Ovary (tissue), 7 donors: ENCODE measurements at regions not wholly inside any gene's neighbourhood (a gene's known extent, or its start where the extent isn't known, plus 50 kb on each side); places are given as distances from the start of the nearest gene placed in this dataset.

Experiments used
- DNase-seq, 5 donors: peaks; one replicate each; pipeline ENCODE4 v3.0.0-alpha.2; 2019 to 2020
- H3K27ac ChIP-seq, 2 donors: fragments of 200-600 bp; one replicate each; pipeline versions ENCODE4 v1.5.1 to v1.8.0; 2019 to 2022
- H3K27me3 ChIP-seq: fragments of 200-600 bp; one replicate; pipeline ENCODE4 v1.8.0; 2022
- H3K36me3 ChIP-seq: fragments of 200-600 bp; sonication (generic); one replicate; pipeline ENCODE4 v1.5.1; 2019
- H3K4me1 ChIP-seq: one replicate; pipeline ENCODE4 v1.8.1; 2013; ENCODE audit warnings: mild to moderate bottlenecking, moderate library complexity; ENCODE audit not compliant: insufficient read depth
- H3K4me3 ChIP-seq: fragments of 200-600 bp; sonication (generic); one replicate; pipeline ENCODE4 v1.5.1; 2017
- H3K9me3 ChIP-seq, 2 donors: fragments of 200-600 bp in 1 of 2; sonication (generic) in 1 of 2; one replicate each; pipeline versions ENCODE4 v1.5.1 to v1.8.1; 2013 to 2019; ENCODE audit warnings: mild to moderate bottlenecking in 1 of 2, moderate library complexity in 1 of 2
- CTCF ChIP-seq, 3 donors: fragments of 450-650 bp in 2 of 3; fragments of 200-600 bp in 1 of 3; IDR thresholded peaks; one replicate each; pipeline versions ENCODE4 v1.5.1 to v1.8.0; 2016 to 2022; ENCODE audit warnings: antibody characterized with exemption in 3 of 3, mild to moderate bottlenecking in 1 of 3
- EP300 ChIP-seq: sonication (generic); formaldehyde crosslinking; IDR thresholded peaks from one replicate; pipeline ENCODE4 v1.6.1; 2017; ENCODE audit warnings: antibody characterized with exemption
- POLR2A ChIP-seq: fragments of 450-650 bp; IDR thresholded peaks from one replicate; pipeline ENCODE4 v1.6.1; 2017; ENCODE audit warnings: antibody characterized with exemption, mild to moderate bottlenecking, moderate library complexity
- WGBS, 3 donors: extraction: QIAGEN DNeasy Blood & Tissue Kit in 1 of 3; methylation state at CpG; one replicate each; pipeline versions ENCODE4 v1.1.5 to v1.1.7; 2013 to 2017; 5-methylcytosine and 5-hydroxymethylcytosine counted together
- intact Hi-C, 4 donors: fragments of 100-400 bp; cut with DNase I; formaldehyde crosslinking; loops; one replicate each; pipeline versions ENCODE4 v1.11.0 to v1.15.1; 2022 to 2023
- donor health status: DM: no; HTN: no; CAD: no; lungs with moderate emphysema.
- donor health status: DM: no; HTN: no; CAD: no.
- donor health status: Bipolar disorder and iron deficiency.
- donor health status: DM: no; HTN: no; CAD: no.
- donor health status: DM: yes; HTN: yes; CAD: no.

GRCh38 chr5:169412831-169413230 is 111.9 kb upstream of the SLIT3 start:
- DNase-seq, result no peak
- no peak overlapping the region for H3K27ac ChIP-seq
- intact Hi-C loops, result no loop called here
- no peaks in the 10 kb centered on the region for H3K36me3 ChIP-seq
- TF ChIP-seq POLR2A (no peak), CTCF (IDR thresholded peaks at IDR 0.05) (no peak), EP300 (no peak)
- WGBS, 3 donors, result 53 to 60% (median 58%) methylated on average over 2 of the region's 2 CpGs
- H3K4me3 ChIP-seq, result no peak overlapping the region
- H3K9me3 ChIP-seq, result no peaks in the 10 kb centered on the region
- no peaks in the 10 kb centered on the region for H3K4me1 ChIP-seq
- H3K27me3 ChIP-seq, result no peaks in the 10 kb centered on the region

GRCh38 chr5:169411786-169412430 is 111.0 kb upstream of the SLIT3 start:
- H3K27me3 ChIP-seq, result no peaks in the 10 kb centered on the region
- 49 to 60% (median 54%) methylated on average over 1 of the region's 1 CpG for WGBS, 3 donors
- no peaks in the 10 kb centered on the region for H3K36me3 ChIP-seq
- H3K4me1 ChIP-seq, result no peaks in the 10 kb centered on the region
- no peak overlapping the region for H3K27ac ChIP-seq
- DNase-seq, result no peak
- H3K4me3 ChIP-seq, result no peak overlapping the region
- TF ChIP-seq EP300 (no peak), POLR2A (no peak), CTCF (IDR thresholded peaks at IDR 0.05) (no peak)
- intact Hi-C loops, result no loop called here
- H3K9me3 ChIP-seq, result no peaks in the 10 kb centered on the region

- intact Hi-C loops, result no loop called here
Measured at GRCh38 chr5:169410996-169411783, 110.3 kb upstream of the SLIT3 start.

GRCh38 chr5:169408731-169409130 is 107.8 kb upstream of the SLIT3 start:
- intact Hi-C loops, result no loop called here

More at GRCh38 chr5:169410996-169411783, 110.3 kb upstream of the SLIT3 start:
- no peaks in the 10 kb centered on the region for H3K4me1 ChIP-seq
- WGBS, 3 donors, result 32 to 44% (median 41%) methylated on average over 6 of the region's 6 CpGs
- H3K27me3 ChIP-seq, result no peaks in the 10 kb centered on the region
- no peaks in the 10 kb centered on the region for H3K36me3 ChIP-seq
- H3K27ac ChIP-seq, result no peak overlapping the region
- no peaks in the 10 kb centered on the region for H3K9me3 ChIP-seq
- TF ChIP-seq EP300, result no peak
- no peak for TF ChIP-seq CTCF (IDR thresholded peaks at IDR 0.05)
- TF ChIP-seq POLR2A, result no peak
- no peak overlapping the region for H3K4me3 ChIP-seq
- no peak for DNase-seq

More at GRCh38 chr5:169408731-169409130, 107.8 kb upstream of the SLIT3 start:
- no peak for DNase-seq
- Histone ChIP-seq H3K36me3 (no peaks in the 10 kb centered on the region), H3K9me3 (no peaks in the 10 kb centered on the region), H3K27me3 (no peaks in the 10 kb centered on the region), H3K4me1 (no peaks in the 10 kb centered on the region), H3K4me3 (no peak overlapping the region), H3K27ac (no peak overlapping the region)
- no peak for TF ChIP-seq POLR2A
- TF ChIP-seq CTCF (IDR thresholded peaks at IDR 0.05), result no peak
- TF ChIP-seq EP300, result no peak
- WGBS, 3 donors, result 60 to 80% (median 74%) methylated on average over 1 of the region's 1 CpG
